Endodermal cell (in vitro differentiated cells): ENCODE measurements at regions not wholly inside any gene's neighbourhood (a gene's known extent, or its start where the extent isn't known, plus 50 kb on each side); places are given as distances from the start of the nearest gene placed in this dataset.
A peak's percentile ranks its signal among the peaks of the same experiment; 100 is the strongest.

Experiments used
- DNase-seq: peaks from one replicate; pipeline ENCODE4 v3.0.0-alpha.2; 2017
- H3K27ac ChIP-seq: 2 replicates; pipeline ENCODE4 v1.5.1; 2013; ENCODE audit warnings: mild to moderate bottlenecking, low read depth, low read length, moderate library complexity
- H3K27me3 ChIP-seq: 2 replicates; pipeline ENCODE4 v1.6.1; 2013; ENCODE audit warnings: mild to moderate bottlenecking, low read length, moderate library complexity; ENCODE audit not compliant: insufficient read depth, control insufficient read depth, poor library complexity, severe bottlenecking
- H3K36me3 ChIP-seq: 2 replicates; pipeline ENCODE4 v1.7.0; 2013; ENCODE audit warnings: mild to moderate bottlenecking, low read length, moderate library complexity; ENCODE audit not compliant: control insufficient read depth, insufficient read depth
- H3K4me1 ChIP-seq: one replicate; pipeline ENCODE4 v1.7.0; 2013; ENCODE audit warnings: low read length; ENCODE audit not compliant: control insufficient read depth, insufficient read depth
- H3K4me3 ChIP-seq: 2 replicates; pipeline ENCODE4 v1.5.1; 2013; ENCODE audit warnings: mild to moderate bottlenecking, low read length, moderate library complexity
- H3K9ac ChIP-seq: 2 replicates; pipeline ENCODE4 v1.6.1; 2013; ENCODE audit warnings: mild to moderate bottlenecking, low read length, moderate library complexity; ENCODE audit not compliant: poor library complexity, severe bottlenecking; ENCODE audit errors: extremely low read depth
- H3K9me3 ChIP-seq: 2 replicates; pipeline ENCODE4 v1.6.1; 2013; ENCODE audit warnings: mild to moderate bottlenecking, low read length, moderate library complexity; ENCODE audit not compliant: control insufficient read depth
- H3K27ac Mint-ChIP-seq: 2 replicates; pipeline ENCODE4 v1.8.0; 2020; ENCODE audit warnings: mixed read lengths
- H3K27me3 Mint-ChIP-seq: 2 replicates; pipeline ENCODE4 v1.8.0; 2021; ENCODE audit warnings: mild to moderate bottlenecking, mixed read lengths; ENCODE audit not compliant: insufficient read depth
- H3K36me3 Mint-ChIP-seq: 2 replicates; pipeline ENCODE4 v1.8.0; 2020; ENCODE audit warnings: low read depth, mixed read lengths
- H3K4me1 Mint-ChIP-seq: 2 replicates; pipeline ENCODE4 v1.8.0; 2020; ENCODE audit warnings: mixed read lengths
- H3K4me3 Mint-ChIP-seq: 2 replicates; pipeline ENCODE4 v1.8.0; 2020; ENCODE audit warnings: mild to moderate bottlenecking, moderate library complexity, mixed read lengths
- H3K9me3 Mint-ChIP-seq: 2 replicates; pipeline ENCODE4 v1.8.0; 2020; ENCODE audit warnings: mild to moderate bottlenecking, mixed read lengths
- WGBS, 2 experiments: methylation state at CpG; one replicate each; pipeline versions ENCODE4 v1.1.5 to v1.1.7; 2013; ENCODE audit warnings: missing lambda C conversion rate in 2 of 2, mixed read lengths in 1 of 2; ENCODE audit not compliant: insufficient coverage in 1 of 2, insufficient read length in 1 of 2; 5-methylcytosine and 5-hydroxymethylcytosine counted together
- TF ChIP-seq, protein P1 (sequence below): fragments of 200-600 bp; sonication (generic); conservative IDR thresholded peaks from 2 replicates; pipeline ENCODE4 v1.5.0; 2021; ENCODE audit warnings: antibody characterized with exemption, mild to moderate bottlenecking

DNA sequence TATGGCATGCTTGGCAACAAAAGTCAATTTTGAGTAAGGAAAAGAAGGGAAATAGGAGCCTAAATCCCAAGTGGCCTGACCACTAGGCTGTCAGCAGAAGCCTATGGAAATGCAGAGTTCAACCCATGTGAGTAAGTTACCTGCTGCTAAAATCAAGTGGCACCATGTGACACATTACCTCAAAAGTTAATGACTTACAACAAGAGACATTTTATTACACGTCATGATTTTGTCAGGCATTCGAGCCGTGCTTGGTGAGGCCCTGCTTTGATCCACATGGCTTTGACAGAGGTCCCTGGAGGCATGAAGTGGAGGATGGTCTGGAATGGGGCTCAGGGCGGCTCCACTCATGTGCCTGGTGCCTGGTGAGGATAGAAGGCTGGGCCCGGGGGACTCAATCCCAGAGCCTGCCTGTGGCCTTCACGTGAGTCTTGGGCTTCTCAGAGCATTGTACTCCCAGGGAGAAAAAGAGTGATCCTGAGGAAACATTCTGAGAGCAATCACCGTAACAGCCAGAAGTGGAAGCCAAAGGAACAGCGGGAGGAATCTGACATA, 339.1 kb upstream of the B3GAT1 start:
- peaks cover 10% of the 10 kb centered on the region for H3K36me3 Mint-ChIP-seq
- H3K27me3 ChIP-seq: no peaks in the 10 kb centered on the region

DNA sequence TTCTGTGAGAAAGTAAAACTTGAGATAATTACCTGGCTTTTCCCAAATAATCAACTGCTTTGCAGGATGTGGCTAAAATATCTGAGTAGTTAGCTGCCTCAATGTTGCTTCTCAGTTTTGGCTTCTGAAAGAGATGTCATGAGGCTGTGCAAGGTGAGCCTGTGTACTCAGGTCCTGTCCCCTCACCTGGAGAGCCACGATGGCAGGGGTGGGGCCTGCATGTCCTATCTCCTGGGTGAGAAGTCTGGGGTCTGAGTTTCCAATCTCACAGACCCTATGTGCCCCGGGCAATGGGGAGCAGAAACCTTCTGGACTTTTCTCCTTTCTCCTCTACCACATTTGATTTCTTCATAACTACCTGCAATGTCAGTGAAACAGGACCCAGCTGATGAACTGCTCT, 338.6 kb upstream of the B3GAT1 start:
- Histone ChIP-seq H3K9me3 (peaks cover 37% of the 10 kb centered on the region), H3K27me3 (no peaks in the 10 kb centered on the region), H3K4me3 (no peak overlapping the region), H3K27ac (no peak overlapping the region), H3K9ac (no peak overlapping the region), H3K4me1 (no peaks in the 10 kb centered on the region), H3K36me3 (no peaks in the 10 kb centered on the region)
- WGBS, 2 experiments: 100% methylated on average over 1 to 2 of the region's 2 CpGs
- Mint-ChIP-seq H3K36me3 (peaks cover 10% of the 10 kb centered on the region), H3K4me1 (peaks cover 11% of the 10 kb centered on the region), H3K27me3 (peaks cover 45% of the 10 kb centered on the region), H3K4me3 (no peak overlapping the region), H3K27ac (no peak overlapping the region), H3K9me3 (peaks cover 37% of the 10 kb centered on the region)
- DNase-seq: peak; percentile 14
- TF ChIP-seq, protein P1, sequence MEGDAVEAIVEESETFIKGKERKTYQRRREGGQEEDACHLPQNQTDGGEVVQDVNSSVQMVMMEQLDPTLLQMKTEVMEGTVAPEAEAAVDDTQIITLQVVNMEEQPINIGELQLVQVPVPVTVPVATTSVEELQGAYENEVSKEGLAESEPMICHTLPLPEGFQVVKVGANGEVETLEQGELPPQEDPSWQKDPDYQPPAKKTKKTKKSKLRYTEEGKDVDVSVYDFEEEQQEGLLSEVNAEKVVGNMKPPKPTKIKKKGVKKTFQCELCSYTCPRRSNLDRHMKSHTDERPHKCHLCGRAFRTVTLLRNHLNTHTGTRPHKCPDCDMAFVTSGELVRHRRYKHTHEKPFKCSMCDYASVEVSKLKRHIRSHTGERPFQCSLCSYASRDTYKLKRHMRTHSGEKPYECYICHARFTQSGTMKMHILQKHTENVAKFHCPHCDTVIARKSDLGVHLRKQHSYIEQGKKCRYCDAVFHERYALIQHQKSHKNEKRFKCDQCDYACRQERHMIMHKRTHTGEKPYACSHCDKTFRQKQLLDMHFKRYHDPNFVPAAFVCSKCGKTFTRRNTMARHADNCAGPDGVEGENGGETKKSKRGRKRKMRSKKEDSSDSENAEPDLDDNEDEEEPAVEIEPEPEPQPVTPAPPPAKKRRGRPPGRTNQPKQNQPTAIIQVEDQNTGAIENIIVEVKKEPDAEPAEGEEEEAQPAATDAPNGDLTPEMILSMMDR: no peak

More for the DNA sequence above, 339.1 kb upstream of the B3GAT1 start:
- no peak overlapping the region for H3K27ac ChIP-seq
- H3K4me1 ChIP-seq: no peaks in the 10 kb centered on the region
- peaks cover 11% of the 10 kb centered on the region for H3K4me1 Mint-ChIP-seq
- no peak overlapping the region for H3K4me3 ChIP-seq
- 94 to 100% methylated on average over 2 to 8 of the region's 8 CpGs for WGBS, 2 experiments
- TF ChIP-seq, protein P1: no peak
- peaks cover 32% of the 10 kb centered on the region for H3K9me3 ChIP-seq
- H3K27ac Mint-ChIP-seq: no peak overlapping the region
- DNase-seq: peak; percentile 23
- H3K9me3 Mint-ChIP-seq: peaks cover 33% of the 10 kb centered on the region
- H3K9ac ChIP-seq: no peak overlapping the region
- H3K4me3 Mint-ChIP-seq: no peak overlapping the region
- H3K36me3 ChIP-seq: no peaks in the 10 kb centered on the region
- peaks cover 45% of the 10 kb centered on the region for H3K27me3 Mint-ChIP-seq

DNA sequence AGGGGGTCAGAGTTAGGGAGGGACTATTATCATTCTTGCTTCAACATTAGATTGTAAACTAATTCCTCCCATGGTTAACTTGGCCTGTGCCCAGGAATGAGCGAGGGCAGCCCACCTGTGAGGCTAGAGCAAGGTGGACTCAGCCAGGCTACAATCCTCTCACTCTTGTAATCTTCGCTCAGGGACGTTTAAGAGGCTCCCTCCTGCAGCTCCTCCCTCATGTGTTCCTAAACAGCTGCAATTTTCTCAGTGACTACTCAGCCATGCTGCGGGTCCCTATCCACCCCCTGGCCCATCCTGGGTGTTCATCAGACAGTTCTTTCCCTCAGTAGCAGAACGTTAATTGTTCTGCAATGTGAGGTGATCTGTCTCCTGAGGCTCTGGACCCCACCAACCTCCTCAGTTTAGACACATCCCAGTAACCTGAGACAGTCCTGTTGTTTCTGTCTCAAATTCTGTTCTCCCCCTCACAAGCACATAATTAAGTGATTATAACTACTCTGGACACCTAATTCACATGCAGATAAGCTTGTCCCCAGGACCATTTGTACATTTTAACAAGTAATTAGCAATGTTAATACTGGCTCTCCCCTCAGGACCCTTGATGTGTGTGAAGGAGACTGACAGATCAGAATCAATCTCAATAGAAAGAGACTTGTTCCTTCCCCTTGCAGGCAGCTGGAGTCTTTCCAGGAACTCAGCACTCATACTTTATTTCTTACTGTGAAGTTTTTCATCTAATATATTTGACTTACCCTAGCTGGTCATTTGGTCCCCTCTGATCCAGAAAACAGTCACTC, 337.2 kb upstream of the B3GAT1 start:
- Mint-ChIP-seq H3K36me3 (peaks cover 10% of the 10 kb centered on the region), H3K27me3 (peaks cover 37% of the 10 kb centered on the region), H3K9me3 (peaks cover 43% of the 10 kb centered on the region), H3K4me3 (no peak overlapping the region), H3K4me1 (peaks cover 20% of the 10 kb centered on the region), H3K27ac (no peak overlapping the region)
- Histone ChIP-seq H3K27me3 (no peaks in the 10 kb centered on the region), H3K9me3 (peaks cover 38% of the 10 kb centered on the region), H3K9ac (no peak overlapping the region), H3K27ac (no peak overlapping the region), H3K4me1 (peaks cover under 1% of the 10 kb centered on the region), H3K4me3 (peak overlapping the region; percentile 34), H3K36me3 (no peaks in the 10 kb centered on the region)
- DNase-seq: peak; percentile 53
- WGBS, 2 experiments: 61 to 74% methylated on average over 5 of the region's 5 CpGs
- TF ChIP-seq, protein P1: no peak
